GM19463 (cell line): ENCODE measurements at regions not wholly inside any gene's neighbourhood (a gene's known extent, or its start where the extent isn't known, plus 50 kb on each side); places are given as distances from the start of the nearest gene placed in this dataset.
"Not testable (repeated sequence)": the region's sequence is repeated elsewhere in the genome, so short reads cannot be mapped to it uniquely, and the experiment has no call there.

Experiments
- ATAC-seq: cut with Tn5 transposase; IDR thresholded peaks from one replicate; pipeline ENCODE4 v1.9.1; 2021; ENCODE audit warnings: mild to moderate bottlenecking, moderate library complexity; ENCODE audit not compliant: unreplicated experiment

DNA sequence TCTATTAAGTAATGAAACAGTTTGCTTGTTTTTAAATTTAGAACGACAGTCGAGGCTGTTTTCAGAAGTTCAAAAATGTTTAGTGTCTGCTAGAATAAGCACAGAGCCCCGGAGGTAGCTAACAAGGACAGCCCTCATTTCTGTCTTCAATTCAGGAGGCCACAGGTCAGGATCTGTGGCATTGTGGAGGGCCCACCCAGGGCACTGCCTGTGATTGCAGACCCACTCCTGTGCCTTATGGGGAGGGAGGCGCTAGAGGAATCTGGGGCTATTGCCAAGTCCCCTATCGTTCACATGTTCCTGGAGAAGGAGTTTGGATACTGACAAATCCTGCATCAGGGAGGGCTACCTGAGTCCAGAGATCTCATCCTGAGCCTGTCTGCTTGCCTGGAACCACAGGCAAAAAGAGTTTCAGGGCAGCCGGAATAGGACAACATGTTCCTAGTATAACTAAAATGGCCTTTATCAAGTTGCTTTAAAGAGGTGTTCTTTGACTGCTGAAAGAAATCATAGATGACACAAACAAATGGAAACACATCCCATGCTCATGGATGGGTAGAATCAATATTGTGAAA lies 141.5 kb upstream of the ROPN1 start:
- ATAC-seq: no peak

GRCh38 chr3:124137216-124137615 lies 145.3 kb upstream of the ROPN1 start:
- no peak for ATAC-seq

- ATAC-seq: no peak
Observed at GRCh38 chr3:124138148-124138547, 146.2 kb upstream of the ROPN1 start.

DNA sequence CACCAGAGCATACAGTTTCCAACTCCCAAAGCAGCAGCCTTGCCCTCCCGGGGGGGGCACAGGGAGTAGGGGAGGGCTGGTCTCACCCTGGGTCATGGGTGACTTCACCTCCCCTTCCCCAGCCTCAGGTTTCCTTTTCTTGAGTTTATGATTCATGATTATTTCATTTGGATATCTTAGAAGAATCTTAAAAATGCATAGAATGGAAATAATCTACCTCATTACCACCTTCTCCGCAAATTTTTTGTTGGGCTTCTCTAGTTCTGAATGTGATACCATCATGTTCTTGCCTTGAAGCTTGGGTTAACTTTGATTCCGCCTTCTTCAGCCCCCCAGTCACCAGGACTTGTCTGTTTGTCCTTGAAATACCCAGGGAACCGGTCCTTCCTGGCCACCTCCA lies 148.8 kb upstream of the ROPN1 start:
- no peak for ATAC-seq

GRCh38 chr3:124142389-124142970 lies 150.6 kb upstream of the ROPN1 start:
- ATAC-seq: no peak

DNA sequence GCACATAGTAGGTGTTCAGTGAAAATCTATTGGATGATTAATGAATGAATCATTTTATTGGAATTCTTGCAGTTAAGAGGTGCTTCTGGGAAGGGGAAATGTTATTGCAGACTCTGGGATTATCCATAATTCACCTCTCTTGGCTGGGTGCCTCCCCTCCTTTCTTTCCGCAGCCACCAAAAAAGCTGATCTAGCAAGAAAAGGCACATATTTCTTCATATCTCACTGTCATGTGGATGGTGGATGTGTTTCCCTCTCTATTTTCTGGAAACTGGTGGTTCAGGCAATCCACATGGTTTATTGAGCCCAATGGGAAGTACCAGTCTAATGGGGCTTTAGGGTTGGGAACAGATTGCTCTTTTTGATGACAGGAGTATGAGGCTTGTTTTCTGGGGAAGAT lies 151.1 kb upstream of the ROPN1 start:
- ATAC-seq: no peak

DNA sequence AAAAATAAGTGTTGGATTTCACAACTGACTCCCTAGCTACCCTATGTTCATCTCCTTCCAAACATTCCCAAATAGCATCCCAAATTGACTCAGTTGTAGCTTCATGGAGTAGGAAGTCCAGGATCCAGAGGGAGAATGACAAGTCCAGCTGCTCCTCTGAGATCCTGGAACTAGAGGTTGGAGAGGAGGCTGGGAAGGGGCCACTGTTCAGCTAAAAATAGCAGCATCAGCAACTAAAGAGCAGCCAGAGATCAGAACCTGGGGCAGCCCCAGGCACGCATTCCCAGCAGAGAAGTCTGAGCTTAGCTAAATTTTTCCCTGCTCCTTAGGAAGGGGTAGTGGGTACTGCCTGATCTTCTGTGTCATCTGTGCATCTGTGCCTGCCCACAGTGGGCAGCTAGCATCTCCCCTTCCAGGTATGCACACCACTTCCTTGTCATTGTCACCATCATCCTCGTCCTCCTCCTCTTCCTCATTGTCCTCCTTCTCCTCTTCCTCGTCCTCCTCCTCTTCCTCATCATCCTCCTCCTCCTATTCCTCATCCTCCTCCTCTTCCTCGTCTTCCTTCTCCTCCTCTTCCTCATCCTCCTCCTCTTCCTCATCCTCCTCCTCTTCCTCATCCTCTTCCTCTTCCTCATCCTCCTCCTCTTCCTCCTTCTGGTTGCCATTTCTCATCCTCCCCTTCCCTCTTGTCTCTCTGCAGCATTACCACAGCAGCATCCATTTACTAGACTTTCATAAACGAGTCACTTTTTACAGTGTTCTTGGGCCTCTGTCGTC lies 152.3 kb upstream of the ROPN1 start:
- no peak for ATAC-seq

DNA sequence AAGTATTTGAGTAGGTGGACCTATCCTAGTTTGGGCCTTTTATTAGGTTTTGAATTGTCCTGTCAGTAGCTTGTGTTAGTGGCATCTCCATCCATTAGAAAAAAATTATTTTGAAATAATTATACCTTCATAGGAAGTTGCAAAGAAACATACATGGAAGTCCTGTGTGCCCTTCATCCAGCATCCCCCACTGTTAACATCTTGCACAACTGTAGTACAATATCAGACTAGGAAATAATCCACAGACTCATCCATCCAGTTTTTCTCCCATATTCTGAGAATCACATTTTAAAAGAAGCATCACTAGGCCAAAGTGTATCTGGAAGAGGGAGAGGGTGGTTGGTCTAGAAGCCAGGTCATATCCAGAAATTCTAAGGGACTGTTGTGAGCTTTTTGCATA lies 155.5 kb upstream of the ROPN1 start:
- ATAC-seq: no peak

- no peak for ATAC-seq
Observed at GRCh38 chr3:124147946-124148345, 156.0 kb upstream of the ROPN1 start.

DNA sequence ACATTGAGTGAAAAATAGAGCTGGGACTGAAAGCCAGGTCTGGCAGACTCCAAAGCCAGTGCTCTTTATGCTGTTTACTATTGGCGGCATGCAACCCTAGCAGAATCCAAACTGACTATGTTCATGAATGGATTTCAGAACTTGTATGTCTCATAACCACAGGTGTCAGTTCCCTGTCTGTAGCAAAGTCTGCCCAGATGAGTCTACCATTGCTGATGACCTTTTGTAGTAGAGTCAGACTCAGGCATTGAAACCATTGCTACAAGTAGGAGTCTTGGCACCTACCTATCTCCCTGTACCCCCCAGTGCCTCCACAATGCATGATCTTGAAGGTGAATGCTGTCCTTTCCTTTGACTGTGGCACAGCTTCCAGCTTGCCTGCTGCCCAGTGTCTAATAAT lies 157.2 kb upstream of the ROPN1 start:
- no peak for ATAC-seq

- no peak for ATAC-seq
Observed at GRCh38 chr3:124149771-124150170, 157.8 kb upstream of the ROPN1 start.

DNA sequence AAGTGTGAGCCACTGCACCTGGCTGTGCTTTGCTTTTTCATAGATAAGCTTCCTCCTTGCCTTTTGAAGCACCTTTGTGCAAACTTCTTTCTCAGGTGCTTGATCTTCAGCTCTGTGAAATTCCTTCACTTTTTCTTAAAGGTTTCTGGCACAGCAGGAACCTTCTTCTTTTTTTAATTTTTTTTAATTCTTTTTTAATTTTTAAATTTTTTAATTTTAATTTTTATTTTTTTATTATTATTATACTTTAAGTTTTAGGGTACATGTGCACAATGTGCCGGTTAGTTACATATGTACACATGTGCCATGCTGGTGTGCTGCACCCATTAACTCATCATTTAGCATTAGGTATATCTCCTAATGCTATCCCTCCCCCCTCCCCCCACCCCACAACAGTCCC lies 161.0 kb upstream of the ROPN1 start:
- ATAC-seq: not testable (repeated sequence)

GRCh38 chr3:124156866-124157712 lies 165.2 kb upstream of the ROPN1 start:
- no peak for ATAC-seq

GRCh38 chr3:124157748-124158147 lies 165.8 kb upstream of the ROPN1 start:
- no peak for ATAC-seq

DNA sequence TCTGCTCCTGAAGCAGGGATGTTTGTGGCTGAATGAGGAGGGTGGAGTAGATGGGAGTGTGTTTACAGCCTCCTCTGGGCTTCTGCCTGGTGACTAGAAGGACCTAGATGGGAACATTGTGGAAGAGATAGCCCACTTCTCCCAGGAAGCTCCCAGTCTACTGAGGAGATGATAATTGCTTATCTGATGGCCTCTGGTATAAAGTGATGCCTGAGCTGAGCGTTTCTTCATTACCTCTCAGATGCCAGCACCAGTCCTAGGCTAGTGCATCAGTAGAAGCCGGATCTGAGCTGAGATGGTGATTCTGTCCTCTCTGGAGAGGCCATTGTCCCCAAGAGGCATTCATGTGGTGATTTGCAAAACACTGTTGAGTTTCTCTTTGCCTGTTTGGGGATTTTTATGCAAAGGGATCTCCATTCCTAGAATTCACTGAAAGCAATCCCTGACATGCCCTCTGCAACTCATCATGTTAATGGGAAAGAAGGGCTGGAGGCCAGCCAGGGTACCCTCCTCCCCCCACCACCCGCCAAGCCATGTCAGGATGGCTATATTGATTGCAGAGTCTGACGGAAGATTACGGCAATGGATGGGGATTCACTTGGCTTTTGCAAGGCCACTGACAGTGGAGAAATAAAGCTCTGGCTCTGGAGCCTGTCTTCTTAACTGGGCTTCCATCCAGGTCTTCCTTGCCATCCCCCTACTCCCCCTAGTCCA lies 166.4 kb upstream of the ROPN1 start:
- ATAC-seq: no peak

- ATAC-seq: no peak
Observed at GRCh38 chr3:124161448-124161847, 169.5 kb upstream of the ROPN1 start.

DNA sequence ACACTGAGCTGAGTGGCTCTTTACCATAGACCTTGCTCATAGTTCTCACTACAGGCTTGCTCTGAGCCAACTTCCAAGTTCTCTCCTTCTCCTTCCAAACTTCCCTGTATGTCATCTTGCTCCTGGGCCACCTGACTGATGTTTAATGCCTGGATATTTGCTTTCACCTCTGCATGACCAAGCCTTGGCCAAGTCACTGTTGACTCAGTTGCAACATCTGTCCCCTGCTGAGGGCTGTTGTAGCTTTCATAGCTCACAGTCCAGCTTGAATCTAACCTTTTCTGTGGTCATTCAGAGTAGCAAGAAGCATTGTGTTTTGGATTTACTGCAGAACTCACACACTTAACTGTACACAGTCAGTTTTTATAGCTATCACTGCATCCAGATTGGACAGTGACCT lies 171.8 kb upstream of the ROPN1 start:
- ATAC-seq: no peak

- ATAC-seq: no peak
Observed at GRCh38 chr3:124168271-124168670, 176.3 kb upstream of the ROPN1 start.

DNA sequence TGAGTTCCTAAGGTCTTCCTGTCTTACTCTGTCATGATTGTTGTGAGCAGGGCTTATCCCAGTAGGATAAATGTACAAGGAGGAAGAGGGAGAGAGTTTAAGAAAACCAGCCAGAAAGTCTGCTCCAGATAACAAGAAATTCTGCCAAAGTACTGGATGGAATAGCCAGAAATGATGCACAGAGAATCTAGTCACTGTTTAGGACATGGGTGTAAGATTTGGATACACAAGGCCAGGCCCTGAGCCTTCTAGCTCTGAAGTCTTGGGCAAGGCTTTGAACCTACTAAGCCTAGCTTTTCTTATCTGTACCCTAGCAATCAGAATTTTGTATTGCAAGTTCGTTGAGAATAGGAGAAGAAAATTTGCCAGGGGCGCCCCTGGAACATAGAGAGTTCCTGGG lies 180.4 kb upstream of the ROPN1 start:
- no peak for ATAC-seq

GRCh38 chr3:124172816-124173215 lies 180.9 kb upstream of the ROPN1 start:
- ATAC-seq: no peak

GRCh38 chr3:124174476-124174875 lies 182.6 kb upstream of the ROPN1 start:
- ATAC-seq: no peak
